Midbrain (tissue), 1 donor: ENCODE measurements at regions not wholly inside any gene's neighbourhood (a gene's known extent, or its start where the extent isn't known, plus 50 kb on each side); places are given as distances from the start of the nearest gene placed in this dataset.
A peak's percentile ranks its signal among the peaks of the same experiment; 100 is the strongest.

Experiments used
- DNase-seq: peaks from one replicate; lab custom pipeline; 2025; lab: John Stamatoyannopoulos, UW

DNA sequence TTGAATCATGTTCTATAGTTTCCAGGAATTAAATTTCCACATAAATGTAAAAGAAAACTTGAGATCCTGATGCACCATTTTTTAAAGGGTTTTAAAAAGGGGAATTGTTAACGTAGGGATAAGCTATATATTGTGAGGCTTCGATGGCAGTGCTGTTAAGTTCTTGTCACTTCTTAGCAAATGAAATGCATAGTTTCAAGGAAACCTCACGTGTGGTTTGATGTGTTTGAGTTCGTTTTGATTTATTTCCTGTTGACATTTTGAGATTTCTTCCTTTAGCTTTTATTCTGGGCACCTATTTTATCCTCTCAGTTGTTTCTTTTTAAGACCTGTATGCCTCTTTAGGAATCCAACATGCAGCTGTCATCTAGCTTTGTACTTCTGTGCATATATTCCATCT, 301.0 kb downstream of the DOCK8 start:
- DNase-seq: no peak

DNA sequence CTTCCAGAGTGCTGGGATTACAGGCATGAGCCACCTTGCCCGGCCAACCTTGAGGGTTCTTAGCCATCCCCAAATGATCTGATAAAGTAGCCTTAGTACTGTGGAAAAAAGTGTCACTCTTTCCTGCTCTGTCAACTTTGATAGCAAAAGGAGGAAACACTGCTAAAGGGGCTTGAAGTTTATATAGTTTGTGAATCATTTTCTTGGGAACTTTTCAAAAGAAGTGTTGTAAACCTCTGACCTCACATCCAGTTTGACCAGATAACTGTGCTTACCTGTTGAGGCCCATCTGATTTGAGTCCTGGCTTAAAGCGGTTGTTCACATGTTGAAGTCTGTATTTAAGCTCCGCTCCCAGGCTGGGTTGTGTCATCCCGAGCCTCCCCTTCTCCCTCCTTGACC, 303.3 kb downstream of the DOCK8 start:
- no peak for DNase-seq

DNA sequence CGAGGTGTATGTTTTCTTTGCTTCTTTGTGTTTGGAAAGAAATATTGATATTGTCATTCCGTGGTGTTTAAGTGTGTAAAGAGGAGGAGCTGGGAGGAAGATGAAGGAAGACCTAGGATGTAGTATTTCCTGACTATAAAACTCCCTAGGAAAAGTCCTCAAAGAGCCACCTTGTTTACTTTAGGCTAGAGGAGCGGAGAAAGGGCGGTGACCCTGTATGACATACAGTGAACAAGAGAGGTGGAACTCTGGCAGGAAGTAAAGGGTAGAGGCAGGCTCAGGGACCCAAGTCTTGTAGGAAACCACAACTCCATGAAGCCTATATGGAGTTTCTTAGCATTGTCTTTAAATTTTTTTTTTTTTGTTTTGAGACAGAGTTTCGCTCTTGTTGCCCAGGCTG, 303.9 kb downstream of the DOCK8 start:
- no peak for DNase-seq

DNA sequence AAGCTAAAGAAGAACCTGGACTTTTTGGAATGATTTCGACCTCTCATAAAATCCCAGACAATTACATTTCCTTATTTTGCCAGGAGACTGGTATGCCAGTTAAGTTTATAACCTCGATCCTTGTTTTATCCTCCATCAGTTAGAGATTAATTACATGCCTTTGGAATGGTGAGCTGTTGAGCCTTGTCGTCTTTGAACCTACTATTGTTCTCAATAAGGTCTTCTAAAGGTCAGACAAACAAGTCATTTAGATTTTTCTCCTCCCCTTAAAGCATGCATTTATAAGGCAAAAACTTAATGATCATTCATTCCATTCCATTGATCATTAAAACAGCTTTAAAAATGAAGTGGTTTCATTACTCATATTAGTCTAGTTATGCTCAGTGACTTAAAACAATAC, 304.9 kb downstream of the DOCK8 start:
- no peak for DNase-seq

DNA sequence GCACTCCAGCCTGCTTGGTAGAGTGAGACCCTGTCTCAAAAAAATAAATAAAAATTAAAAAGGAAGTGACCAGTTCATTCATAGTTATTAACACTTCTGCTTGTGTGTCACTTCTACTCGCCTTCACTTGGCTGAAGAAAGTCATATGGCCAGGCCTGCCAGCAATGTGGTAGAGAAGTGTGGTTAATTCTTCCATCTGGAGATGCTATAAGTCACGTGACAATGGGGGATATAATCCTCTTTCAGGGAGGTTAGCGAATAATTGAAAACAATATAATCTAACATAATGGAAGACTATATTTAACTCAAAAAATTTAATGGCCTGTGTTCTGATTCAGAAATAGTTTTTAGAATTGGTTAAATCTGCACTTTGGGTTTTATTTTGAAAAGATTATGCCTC, 305.6 kb downstream of the DOCK8 start:
- DNase-seq: no peak

DNA sequence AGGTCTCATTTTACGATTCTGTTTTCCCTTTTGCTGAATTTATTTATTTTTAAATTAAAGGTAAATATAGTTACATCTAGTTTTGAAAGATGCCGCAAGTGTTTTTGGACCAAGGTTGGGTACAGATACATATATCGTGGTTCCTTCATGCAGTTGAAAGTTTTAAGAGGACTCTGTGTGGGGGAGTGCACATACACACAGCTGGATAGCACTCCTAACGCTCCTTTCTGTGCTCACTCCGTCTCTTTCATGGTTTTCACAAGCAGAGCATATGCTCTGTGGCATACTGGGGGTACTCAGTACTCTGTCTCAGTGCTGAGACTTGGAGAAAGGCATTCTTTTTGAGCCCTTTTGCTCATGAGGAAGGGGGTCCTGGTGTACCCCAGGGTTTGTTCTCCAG, 307.5 kb downstream of the DOCK8 start:
- DNase-seq: no peak

DNA sequence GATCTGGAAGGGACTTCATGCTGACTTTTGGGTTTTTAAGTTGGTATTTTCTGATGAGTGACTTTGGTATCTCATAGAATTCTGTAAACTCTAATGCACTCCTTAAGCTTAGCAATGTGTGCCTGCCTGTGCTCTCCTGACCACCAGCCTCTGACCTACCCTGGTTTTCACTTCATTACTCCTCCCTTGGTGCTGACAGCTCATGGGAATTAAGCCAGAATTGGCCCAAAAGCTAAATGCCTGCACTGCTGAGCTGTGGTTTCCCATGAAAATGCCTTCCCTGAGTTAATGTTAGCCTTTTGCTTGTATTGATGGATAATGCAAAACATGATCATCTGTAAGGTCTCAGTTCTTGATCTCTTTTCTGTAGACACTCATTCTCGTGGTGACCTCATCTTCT, 308.0 kb downstream of the DOCK8 start:
- no peak for DNase-seq

DNA sequence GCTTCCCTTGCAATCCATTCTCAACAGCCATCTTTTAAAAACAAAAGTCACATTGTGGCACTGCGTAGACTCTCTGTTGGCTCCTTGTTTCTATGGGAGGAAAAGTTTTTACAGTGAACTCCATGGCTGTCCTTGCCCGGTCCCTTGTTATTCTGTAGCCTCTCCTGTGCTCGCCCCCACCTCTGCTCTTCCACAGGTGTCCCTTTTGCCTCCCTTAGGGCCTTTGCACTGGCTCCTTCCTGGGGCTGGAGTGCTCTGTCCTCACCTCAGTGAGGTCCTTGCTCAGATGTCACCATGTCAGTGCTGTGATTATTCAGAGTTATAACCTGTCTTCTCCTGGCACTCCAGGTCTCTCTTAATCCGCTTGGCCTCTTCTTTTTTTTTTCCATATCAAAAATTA, 308.8 kb downstream of the DOCK8 start:
- no peak for DNase-seq

DNA sequence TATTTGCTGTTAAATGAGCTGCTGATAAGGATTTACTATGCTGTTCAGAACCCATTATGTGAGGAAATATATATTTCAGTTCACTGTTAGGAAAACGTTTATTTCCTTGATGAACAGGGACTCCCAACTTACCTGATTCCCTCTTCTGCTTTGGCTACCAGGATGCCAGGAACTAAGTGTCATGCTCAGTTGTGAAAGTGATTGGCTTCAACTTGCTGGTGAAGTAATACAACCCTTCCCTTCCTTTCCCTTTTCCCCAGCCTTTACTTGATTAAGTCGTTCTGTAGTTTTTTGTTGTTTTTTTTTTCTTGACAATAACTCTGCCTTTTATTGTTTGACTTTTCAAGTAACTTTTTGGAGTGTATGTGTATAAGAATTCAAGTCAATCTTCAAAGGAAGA, 309.3 kb downstream of the DOCK8 start:
- no peak for DNase-seq

DNA sequence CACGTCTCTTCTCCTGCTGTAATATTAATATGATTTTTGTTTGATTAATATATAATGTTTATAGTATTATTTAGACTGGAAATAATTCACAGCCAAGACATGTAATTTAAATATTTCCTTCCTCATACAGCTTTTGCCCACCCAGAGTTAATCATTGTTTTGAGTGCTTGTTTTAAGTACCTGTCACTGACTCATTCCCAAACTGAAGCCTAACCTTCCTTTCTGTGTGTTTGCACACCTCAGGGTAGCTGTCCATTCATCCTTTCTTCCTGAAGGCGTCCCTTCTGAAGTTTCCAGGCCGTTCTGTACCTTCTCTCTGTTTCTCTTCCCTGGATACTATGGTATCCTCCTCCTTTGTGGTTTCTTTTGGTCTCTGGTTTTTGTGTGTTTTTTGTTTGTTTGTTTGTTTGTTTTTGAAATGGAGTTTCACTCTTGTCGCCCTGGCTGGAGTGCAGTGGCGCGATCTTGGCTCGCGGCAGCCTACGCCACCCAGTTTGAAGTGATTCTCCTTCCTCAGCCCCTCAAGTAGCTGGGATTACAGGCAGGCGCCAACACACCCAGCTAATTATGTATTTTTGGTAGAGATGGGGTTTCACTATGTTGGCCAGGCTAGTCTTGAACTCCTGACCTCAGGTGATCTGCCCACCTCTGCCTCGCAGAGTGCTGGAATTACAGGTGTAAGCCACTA, 312.4 kb downstream of the DOCK8 start:
- no peak for DNase-seq

DNA sequence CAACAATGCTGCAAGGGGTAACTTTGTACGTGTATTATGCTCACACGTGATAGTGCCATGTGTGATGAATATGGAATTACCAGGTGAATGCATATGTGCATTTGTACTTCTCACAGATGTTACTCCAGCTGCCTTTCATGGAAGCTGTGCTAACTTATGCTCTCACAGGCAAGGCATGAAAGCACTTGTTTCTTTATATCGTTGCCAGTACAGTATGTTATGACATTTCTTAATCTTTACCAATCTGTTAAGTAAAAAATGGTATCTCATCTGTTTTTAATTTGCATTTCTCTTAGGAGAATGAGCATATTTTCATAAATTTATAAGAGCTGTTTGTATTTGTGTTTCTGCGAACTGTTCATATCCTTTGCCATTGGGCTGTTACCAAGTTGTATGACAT, 311.8 kb upstream of the DMRT1 start:
- DNase-seq: no peak

DNA sequence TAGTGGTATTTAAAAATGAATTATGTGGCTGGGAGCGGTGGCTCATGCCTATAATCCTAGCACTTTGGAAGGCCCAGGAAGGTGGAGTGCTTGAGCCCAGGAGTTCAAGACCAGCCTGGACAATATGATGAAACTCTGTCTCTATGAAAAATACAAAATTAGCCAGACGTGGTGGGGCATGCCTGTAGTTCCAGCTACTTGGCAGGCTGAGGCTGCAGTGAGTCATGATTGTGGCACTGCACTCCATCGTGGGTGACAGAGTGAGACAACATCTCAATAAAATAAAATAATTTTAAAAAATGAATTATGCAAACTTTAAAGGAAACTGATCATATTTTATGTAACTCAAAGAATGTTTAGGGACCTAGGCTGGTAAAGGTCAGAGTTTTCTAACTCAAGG, 310.8 kb upstream of the DMRT1 start:
- DNase-seq: no peak

DNA sequence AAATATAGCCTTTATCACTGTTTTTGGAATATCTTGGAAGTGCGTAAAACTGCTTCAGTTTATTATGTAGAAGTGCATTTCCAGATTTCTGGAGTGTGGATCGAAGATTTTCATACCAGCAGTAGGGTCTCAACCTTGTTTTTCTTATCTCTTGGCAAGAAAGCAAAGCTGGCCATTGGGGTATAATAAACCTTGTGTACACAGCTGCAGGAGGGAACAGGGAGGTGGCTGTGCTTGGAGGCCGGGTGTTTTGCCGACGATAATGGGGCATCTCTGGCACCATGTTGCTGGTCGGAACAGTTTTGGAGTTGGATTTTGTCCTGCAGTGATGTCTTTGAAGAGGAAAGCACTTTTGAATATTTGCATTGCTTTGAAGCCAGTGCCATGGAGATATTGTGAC, 308.8 kb upstream of the DMRT1 start:
- no peak for DNase-seq

DNA sequence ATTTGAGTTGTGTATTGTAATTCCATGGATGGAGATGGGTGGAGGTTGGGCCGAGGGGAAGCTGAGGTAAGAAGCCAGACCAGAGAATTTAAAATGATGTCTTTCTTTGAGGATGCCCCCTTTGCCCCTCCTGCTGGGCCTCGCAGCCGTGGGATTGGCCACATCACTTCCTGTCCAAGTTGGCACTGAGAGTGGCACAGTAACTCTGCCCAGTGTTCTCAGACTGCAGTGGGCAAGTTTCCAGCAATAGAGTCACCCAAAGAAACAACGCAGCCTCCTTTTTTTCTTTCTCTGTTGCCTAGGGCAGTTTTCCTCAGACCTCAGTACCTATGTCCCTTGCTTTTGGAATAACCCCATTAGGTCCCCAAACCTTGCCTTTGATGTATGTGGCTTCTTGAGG, 306.6 kb upstream of the DMRT1 start:
- DNase-seq: peak; percentile 87

DNA sequence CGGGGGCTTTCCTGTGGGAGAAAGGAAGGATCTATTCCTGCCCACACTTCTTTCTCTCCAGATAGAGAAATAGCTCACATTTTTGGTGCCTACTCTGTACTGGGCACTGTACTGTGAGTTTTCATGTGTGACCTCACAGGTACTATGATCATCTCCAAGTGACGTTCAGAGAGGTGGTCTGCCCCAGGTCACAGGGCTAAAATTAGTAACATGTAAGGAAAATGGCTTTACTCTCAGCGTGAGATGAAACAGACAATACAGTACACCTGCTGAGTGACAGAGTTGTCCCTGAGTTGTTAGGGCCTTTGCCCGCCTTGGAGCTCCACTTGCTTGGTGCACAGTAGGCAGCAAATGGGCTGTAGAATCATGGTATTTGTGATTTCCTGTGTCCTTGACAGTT, 306.1 kb upstream of the DMRT1 start:
- DNase-seq: no peak

DNA sequence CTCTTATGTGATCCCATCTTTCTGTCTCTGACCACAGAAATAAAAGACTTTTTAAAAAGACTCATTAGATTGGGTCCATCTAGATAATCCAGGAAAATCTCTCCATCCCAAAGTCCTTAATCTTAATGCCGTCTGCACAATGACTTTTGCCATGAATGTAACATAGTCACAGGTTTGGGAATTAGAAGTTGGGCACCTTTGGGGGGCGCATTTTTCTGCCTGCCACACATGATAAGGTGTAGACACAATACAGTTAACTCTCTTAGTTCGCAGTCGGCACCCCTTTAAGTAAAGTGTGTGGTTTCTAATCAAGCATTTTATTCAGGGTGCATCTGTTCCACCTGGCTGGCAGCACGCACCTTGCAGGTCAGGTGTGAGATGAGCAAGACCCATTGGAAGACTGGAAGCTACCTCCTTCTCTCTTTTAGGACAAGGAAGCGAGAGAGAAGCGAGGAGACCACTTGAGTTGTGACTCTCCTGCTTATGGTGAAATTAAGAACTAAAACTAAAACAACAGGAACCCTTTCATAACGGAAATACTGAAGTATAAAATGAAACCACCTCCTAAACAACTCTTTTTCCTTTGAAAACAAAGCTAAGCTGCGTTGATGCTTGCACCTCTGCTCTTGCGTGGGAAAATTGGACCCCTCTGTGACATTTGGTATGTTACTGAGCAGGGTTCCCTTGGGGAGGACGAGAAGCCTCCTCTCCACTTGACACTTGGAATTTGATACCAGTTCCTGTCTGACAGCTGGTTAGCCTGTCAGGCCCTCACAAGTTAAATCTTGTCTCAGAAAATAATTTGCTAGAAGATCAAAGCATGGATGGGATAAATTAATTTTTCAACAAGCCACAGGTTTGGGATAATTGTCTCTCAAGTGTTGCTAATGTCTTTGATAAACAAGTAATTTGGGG, 304.6 kb upstream of the DMRT1 start:
- no peak for DNase-seq

DNA sequence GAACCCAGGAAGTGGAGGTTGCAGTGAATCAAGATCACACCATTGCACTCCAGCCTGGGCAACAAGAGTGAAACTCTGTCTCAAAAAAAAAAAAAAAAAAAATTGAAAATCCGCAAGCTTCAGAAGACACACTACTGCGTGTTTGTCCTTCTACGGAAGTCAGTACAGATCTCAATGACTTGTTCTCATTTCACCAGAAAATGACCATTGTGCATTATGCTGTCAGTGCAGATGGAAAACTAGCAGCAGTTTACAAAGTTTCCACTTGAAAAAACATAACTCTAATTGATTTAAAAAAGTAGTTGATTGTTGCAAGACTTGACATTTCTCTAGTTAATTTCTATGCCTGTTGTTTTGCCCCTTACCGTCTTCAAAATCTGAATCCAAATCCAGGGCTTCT, 298.0 kb upstream of the DMRT1 start:
- DNase-seq: peak; percentile 28

DNA sequence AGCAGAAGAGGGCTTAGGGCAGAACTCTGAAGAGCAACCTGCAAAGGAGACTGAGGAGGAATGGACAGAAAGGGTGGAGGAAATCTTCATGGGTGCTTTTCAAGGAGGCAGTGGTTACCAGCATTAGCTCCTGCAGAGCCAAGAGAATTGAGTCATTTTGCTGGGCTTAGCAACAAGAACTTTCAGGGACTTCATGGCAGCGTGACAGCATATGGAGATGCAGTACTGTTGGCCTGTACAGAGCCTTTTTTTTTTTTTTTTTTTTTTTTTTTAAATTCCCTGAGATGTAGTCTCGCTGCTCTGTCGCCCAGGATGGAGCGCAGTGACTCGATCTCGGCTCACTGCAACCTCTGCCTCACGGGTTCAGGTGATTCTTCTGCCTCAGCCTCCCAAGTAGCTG, 296.0 kb upstream of the DMRT1 start:
- no peak for DNase-seq

DNA sequence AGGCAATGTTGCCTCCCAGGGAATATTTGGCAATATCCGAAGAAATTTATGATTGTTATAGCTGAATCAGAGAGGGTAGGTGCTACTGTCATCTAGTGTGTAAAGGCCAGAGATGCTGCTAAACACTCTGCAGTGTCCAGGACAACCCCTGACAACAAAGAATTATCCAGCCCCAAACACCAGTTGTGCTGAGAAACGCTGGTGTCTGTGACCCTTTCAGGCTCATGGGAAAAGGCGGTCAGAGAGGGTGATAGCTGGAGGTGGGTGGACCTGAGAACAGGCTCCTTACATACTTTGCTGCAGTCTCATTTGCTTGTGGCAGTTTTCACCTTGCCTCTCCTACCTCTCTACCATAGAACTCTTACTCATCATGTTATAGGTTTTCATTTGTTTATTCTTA, 295.3 kb upstream of the DMRT1 start:
- DNase-seq: no peak

DNA sequence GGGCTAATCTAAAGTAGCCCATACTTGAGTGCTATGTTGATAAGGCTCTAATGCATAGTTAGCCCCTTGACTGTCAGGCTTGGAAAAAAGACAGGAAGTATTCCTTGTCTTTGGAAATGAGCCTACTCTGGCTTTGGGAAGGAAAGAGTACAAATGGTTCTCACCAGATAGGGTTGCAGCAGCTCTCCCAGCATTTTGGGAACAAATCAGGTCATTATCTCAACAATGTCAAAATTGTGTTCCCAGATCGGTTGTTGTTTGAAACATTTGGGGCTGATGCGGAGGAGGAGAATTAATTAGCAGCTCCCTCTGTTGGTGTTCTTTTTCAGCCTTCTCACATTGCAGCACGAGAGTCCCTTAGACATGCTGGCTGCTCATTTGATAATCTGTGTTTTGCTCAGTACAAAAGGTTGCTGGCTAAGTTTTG, 294.7 kb upstream of the DMRT1 start:
- peak; percentile 82 for DNase-seq

DNA sequence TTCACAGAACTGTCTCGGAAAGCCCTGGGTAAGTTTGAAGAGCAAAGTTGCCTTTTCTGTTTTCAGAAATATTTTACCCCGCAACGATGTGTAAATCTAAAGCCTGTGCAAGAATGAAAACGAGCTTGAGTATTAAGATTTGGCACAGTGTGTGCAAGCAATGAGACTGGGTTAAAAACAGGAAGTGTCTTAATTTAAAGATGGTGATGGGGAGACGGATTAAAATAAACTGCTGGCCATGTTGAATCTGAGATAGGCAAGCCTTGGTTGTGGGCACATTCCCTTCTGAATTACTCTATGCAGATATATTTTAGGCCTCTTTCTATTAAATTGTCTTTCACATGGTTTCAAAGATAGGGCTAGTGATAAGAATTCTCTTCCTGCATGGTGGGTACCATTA, 294.2 kb upstream of the DMRT1 start:
- no peak for DNase-seq

DNA sequence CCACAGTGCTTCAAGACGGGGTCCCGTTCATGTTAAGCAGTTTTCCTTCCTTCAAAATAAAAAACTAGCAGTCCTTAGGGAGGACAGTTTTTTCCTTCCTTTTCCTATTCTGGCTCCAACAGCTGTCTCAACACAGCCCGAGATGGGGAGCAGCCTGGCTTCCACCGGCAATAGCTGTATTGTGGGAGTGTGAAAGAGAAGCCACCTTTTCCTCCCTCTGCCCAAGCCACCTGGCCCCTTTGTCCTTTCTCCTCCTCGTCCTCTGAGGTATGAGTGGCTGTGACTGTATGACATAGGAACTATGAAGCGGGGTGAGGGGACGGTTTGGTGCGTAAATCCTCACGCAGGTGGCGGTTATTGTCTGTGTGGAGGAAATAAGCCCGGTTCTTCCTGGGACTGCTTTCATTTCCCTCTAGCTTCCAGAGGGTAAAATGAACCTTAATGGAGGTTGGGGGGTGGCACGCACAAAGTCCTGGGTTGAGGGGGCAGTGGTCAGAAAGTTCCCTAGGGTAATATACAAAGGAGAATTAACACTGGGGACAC, 292.0 kb upstream of the DMRT1 start:
- no peak for DNase-seq

DNA sequence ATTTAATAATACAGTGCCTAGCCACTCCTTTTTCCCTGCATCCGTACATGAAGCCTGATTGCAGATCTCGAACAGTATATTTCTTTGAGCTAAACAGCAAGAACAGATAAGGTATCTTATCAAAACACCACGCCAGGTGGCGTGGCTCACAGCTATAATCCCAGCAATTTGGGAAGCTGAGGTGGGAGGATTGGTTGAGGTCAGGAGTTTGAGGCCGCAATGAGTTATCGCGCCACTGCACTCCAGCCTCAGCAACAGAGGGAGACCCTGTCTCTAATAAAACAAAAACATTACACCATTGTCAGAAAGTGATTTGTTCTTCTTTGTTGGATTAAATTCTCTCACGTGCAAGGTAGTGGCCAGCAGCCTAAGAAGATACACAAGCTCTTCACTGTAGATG, 291.2 kb upstream of the DMRT1 start:
- DNase-seq: no peak
